Muscle layer of duodenum (tissue), 2 donors: ENCODE measurements at regions not wholly inside any gene's neighbourhood (a gene's known extent, or its start where the extent isn't known, plus 50 kb on each side); places are given as distances from the start of the nearest gene placed in this dataset.

Source experiments
- H3K27ac ChIP-seq: one replicate; pipeline ENCODE4 v1.7.0; 2013; ENCODE audit warnings: mild to moderate bottlenecking, low read length
- H3K27me3 ChIP-seq: one replicate; pipeline ENCODE4 v1.7.0; 2013; ENCODE audit warnings: low read depth, mild to moderate bottlenecking, control low read depth, low read length
- H3K36me3 ChIP-seq, 2 donors: one replicate each; pipeline ENCODE4 v1.7.0; 2013; ENCODE audit warnings: low read length in 2 of 2, control low read depth in 1 of 2, mild to moderate bottlenecking in 1 of 2; ENCODE audit not compliant: insufficient read depth in 2 of 2, control insufficient read depth in 1 of 2
- H3K4me1 ChIP-seq, 2 donors: one replicate each; pipeline ENCODE4 v1.7.0; 2013; ENCODE audit warnings: low read length in 2 of 2, mild to moderate bottlenecking in 2 of 2, control low read depth in 1 of 2, moderate library complexity in 1 of 2; ENCODE audit not compliant: insufficient read depth in 2 of 2, control insufficient read depth in 1 of 2
- H3K4me3 ChIP-seq, 2 donors: one replicate each; pipeline ENCODE4 v1.7.0; 2013; ENCODE audit warnings: low read length in 2 of 2, low read depth in 1 of 2, mild to moderate bottlenecking in 1 of 2
- H3K9me3 ChIP-seq, 2 donors: one replicate each; pipeline ENCODE4 v1.7.0; 2013; ENCODE audit warnings: low read length in 2 of 2, control low read depth in 1 of 2, mild to moderate bottlenecking in 1 of 2; ENCODE audit not compliant: control insufficient read depth in 1 of 2
- donor health status: healthy.

DNA sequence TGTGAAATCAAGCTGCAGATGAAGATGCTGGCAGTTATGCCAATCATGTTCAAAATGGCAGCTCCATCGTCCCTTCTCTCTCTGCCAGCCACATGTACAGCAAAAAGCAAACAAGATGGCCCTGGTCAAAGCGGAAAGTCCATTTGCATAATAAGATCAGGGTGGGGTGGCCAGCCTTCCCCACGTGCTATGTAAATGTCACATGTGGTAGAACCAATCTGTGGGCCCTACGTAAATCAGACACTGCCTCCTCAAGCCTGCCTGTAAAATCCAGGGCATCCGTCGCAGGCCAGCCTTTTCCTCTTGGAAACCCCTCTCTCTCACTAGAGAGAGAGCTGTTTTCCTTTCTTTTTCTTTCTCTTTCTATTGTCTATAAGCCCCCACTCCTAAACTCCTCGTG is 243.5 kb upstream of the KBTBD8 start:
- Histone ChIP-seq H3K27me3 (no peaks in the 10 kb centered on the region), H3K36me3 (no peaks in the 10 kb centered on the region), H3K4me3 (no peak overlapping the region), H3K9me3 (no peaks in the 10 kb centered on the region), H3K27ac (no peak overlapping the region), H3K4me1 (peaks cover 0 to 19% of the 10 kb centered on the region in 2 donors)

DNA sequence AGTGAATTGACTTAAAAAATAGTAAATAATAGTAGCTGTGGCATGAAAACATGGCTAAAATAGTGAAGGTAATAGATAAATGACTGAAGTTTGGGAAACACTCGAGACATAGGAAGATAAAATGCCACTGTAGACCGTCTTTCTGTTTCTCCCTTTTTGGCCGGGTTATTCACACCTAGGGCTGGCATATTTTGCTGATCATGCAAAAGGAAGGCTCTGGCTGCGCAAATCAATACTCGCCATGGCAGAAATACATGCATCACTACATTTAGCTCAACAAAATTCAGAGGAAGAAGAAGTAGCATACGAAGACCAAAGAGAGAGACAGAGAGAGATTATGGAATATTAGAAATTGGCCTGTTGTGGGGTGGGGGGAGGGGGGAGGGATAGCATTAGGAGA is 242.2 kb upstream of the KBTBD8 start:
- Histone ChIP-seq H3K4me1 (peaks cover 0 to 17% of the 10 kb centered on the region in 2 donors), H3K9me3 (no peaks in the 10 kb centered on the region), H3K27ac (no peak overlapping the region), H3K4me3 (no peak overlapping the region), H3K27me3 (no peaks in the 10 kb centered on the region), H3K36me3 (no peaks in the 10 kb centered on the region)

DNA sequence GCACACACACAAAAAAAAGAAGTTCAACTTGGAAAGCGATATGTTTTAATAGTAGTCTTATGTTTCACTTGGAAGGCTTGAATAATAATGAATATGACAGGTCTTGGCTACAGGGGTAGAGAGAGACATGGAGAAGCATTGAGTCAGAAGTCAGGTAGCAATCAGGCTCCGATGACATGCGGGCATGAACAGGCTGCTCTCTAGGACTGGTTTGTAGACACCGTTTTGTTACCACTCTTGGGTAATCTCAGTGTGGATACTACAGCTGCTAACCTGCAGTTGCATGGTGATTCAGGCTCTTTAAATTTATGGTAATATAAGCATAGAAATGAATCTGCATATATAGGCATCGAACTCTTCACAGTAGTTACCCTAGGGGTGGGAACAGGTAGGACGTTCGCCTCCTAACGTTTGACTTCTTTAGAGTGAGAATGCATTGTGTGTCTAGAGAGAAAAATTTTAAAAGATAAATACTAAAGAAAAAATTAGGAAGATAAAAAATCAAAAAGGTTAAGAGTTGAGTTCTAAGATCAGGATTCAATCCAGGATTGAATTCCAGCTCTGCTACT is 241.6 kb upstream of the KBTBD8 start:
- peaks cover 0 to 11% of the 10 kb centered on the region in 2 donors for H3K4me1 ChIP-seq
- H3K36me3 ChIP-seq = no peaks in the 10 kb centered on the region
- no peaks in the 10 kb centered on the region for H3K9me3 ChIP-seq
- no peak overlapping the region for H3K27ac ChIP-seq
- H3K27me3 ChIP-seq = no peaks in the 10 kb centered on the region
- H3K4me3 ChIP-seq = no peak overlapping the region

DNA sequence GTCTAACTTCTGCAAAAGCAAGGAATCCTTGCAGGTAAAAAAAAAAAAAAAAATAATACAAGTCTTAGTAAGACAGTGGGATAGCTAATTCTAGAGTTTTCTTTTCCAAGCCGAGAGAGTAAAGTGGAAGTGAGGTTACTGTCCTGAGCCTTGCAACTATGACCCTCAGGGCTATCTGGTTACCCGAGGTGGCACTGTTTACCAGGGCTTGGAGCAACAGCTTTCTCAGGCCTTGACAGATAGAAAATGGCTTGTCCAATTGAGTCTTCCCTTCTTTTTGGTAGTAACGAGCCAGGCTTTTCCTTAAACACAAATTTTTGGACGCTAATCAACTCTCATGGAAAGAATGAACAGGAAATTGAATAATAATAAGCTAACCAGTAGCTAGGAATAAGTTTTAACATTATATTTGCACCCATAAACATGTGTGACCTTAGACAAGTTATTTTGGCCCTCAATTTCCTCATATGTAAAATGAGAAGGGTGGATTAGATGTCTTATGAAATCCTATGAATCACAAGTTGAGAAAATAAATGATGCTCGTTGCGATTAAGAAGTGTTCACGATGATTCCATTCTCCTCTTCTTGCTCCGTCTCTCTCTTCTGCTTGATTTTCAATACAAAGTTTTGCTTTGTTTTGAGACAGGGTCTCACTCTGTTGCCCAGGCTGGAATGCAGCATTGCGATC is 236.9 kb upstream of the KBTBD8 start:
- H3K27me3 ChIP-seq = no peaks in the 10 kb centered on the region
- no peak overlapping the region for H3K27ac ChIP-seq
- no peaks in the 10 kb centered on the region for H3K9me3 ChIP-seq
- H3K4me1 ChIP-seq = no peaks in the 10 kb centered on the region
- no peak overlapping the region for H3K4me3 ChIP-seq
- H3K36me3 ChIP-seq = no peaks in the 10 kb centered on the region

DNA sequence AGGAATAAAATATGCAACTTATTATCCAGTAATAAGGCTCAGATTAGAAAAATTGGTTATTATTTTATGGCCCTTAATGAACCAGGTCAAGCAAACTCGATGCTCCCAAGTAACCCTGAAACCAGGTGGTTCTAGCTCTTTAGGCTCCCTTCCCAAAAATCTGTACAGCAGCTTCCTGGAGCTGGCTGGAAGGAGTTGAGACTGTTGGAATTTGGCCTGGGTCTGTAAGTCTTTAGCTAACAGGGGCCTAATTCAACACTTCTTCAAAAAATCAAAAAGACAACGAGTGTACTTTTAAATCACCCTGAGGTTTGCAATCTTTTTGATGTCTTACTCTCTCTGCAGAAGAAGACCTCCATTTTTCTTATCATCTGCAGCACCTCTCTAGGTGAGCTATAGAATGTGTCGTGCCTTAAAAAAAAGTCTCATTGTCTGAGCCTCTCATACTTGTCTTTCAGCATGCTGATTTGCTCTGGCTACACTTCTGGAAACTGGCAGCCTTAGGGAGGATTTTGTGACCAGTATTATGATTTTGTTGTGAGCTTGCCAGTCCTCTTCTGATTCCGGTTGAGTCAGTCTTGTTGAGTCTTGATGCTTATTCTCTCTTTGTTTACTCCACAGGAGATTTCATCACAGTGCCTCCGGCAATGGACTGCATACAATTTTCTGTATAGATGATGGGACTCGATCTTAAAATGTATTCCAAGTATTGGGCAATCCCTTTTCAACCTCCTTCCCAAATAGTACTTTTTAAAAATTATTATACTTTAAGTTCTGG is 235.0 kb upstream of the KBTBD8 start:
- no peaks in the 10 kb centered on the region for H3K4me1 ChIP-seq
- no peak overlapping the region for H3K4me3 ChIP-seq
- no peaks in the 10 kb centered on the region for H3K9me3 ChIP-seq

DNA sequence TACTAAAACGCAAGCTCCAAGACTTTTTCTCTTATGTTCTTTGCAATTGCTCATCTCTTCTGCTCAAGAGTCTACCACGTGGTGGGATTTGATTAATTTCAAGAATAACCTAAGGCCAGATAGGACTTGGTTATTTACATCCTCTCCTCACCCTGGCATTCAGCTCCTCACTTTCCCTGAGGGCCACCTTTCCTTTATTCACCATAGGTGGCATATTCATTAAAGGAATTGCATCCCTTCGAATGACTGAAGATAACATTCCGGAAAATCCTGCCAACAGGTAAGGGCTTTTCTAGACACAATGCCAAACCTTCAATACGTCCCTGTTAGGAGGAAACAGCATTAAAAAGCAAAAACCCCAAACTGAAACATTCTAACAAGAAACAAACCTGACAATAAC is 220.0 kb upstream of the KBTBD8 start:
- H3K27ac ChIP-seq = no peak overlapping the region
- no peaks in the 10 kb centered on the region for H3K36me3 ChIP-seq
- H3K27me3 ChIP-seq = no peaks in the 10 kb centered on the region
- no peaks in the 10 kb centered on the region for H3K9me3 ChIP-seq
- no peaks in the 10 kb centered on the region for H3K4me1 ChIP-seq
- no peak overlapping the region for H3K4me3 ChIP-seq

More for the DNA sequence above, 235.0 kb upstream of the KBTBD8 start:
- H3K36me3 ChIP-seq = no peaks in the 10 kb centered on the region
- no peak overlapping the region for H3K27ac ChIP-seq
- no peaks in the 10 kb centered on the region for H3K27me3 ChIP-seq

DNA sequence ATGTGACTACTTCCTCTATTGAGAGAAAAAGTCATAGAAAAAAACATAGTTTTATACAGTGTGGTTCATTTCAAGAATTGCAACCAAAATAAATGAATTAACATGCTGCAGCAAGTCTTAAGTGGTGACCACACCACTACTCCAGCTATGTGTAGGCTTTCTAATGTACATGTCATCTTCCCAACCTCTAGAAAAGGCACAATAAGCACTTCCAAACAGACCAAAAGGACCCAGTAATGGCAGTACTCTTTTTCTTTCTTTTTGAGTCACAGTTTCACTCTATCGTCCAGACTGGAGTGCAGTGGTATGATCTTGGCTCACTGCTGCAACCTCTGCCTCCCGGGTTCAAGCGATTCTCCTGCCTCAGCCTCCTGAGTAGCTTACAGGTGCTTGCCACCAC is 219.3 kb upstream of the KBTBD8 start:
- no peak overlapping the region for H3K27ac ChIP-seq
- H3K4me1 ChIP-seq = no peaks in the 10 kb centered on the region
- no peak overlapping the region for H3K4me3 ChIP-seq
- no peaks in the 10 kb centered on the region for H3K36me3 ChIP-seq
- H3K9me3 ChIP-seq = no peaks in the 10 kb centered on the region
- H3K27me3 ChIP-seq = no peaks in the 10 kb centered on the region

DNA sequence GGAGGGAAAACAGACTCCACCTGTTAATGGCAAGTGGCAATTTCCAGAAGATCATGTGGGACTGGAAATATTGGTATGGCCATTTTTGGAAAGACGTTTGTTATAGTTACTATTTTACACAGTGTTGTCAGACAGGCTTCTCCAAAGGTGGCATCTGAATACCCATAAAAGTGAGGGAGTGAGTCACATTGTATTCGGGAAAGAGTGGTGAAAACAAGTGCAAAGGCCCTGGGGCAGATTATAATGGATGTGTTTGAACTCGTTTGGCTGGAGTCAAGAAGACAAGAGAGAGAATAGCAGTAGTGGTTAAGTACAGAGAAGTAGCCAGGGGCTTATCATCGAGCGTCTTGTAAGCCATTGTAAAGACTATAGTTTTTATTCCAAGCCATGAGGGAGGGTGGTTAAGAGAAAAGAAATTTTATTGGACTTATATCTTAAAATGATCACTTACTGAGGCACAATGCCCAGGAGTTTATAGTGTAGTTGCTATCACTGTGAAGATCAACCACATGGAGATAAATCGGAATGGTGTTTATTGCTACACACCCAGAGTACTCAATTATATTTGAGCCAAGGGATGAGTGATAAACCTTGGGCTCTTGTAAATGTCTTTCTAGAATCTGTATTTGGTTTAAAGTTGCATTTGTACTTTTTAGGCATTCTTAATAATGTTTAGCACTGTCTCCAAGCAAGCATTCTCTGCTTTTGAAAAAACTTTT is 212.8 kb upstream of the KBTBD8 start:
- no peaks in the 10 kb centered on the region for H3K36me3 ChIP-seq
- H3K4me1 ChIP-seq = no peaks in the 10 kb centered on the region
- no peaks in the 10 kb centered on the region for H3K9me3 ChIP-seq
- H3K27me3 ChIP-seq = no peaks in the 10 kb centered on the region
- H3K27ac ChIP-seq = no peak overlapping the region
- H3K4me3 ChIP-seq = no peak overlapping the region

DNA sequence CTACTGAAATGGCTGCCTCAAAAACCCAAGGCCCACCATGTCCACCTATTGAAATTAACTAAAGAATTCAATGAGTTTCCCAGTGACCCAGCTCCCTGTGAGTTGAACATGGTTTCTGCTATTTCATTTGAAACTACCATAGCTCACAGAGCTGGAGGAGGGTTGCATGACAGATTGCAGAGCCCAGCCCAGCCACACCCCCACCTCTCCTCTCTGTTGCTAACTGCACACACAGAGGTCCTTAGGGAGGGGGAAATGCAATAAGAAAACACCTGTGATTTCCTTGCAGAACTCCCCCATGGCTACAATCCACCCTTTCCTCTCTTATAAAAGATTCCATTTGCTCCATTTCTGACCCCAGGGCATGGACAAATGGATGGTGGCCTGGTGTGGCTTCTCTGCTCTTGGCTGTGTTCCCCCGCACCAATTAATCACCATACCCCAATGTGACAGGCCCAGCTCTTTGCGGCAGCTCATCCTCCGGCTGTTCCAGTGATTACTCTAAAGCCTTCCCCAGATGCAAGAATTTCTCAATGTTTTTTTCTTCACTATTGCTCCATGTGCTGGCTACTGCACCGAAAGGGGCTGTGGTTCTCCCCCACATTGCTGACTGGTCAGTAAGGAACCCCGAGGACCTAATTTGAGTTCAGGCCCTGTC is 208.4 kb upstream of the KBTBD8 start:
- H3K27ac ChIP-seq = no peak overlapping the region
- H3K9me3 ChIP-seq = no peaks in the 10 kb centered on the region
- H3K4me1 ChIP-seq = no peaks in the 10 kb centered on the region
- no peaks in the 10 kb centered on the region for H3K36me3 ChIP-seq
- no peak overlapping the region for H3K4me3 ChIP-seq
- no peaks in the 10 kb centered on the region for H3K27me3 ChIP-seq

DNA sequence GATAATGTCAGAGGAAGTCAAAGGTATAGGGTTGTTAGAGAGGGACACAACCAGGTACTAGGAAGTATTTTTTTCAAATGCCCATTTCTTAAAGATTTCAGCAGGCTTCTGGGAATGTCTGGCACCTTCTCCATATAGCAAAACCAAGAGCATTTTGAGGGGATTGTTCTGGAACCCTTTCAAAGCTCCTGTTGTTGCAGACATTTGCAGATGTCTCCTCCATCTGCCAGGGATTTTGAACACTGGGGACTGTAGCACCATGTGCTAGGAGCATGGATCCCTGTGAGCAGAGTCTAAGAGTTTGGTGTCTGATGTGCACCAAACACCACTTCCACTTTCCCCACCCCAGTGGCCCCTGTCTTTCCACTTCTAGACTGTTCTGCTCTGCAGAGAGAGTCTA is 206.0 kb upstream of the KBTBD8 start:
- no peaks in the 10 kb centered on the region for H3K27me3 ChIP-seq
- H3K4me1 ChIP-seq = no peaks in the 10 kb centered on the region
- no peak overlapping the region for H3K27ac ChIP-seq
- no peaks in the 10 kb centered on the region for H3K9me3 ChIP-seq
- no peak overlapping the region for H3K4me3 ChIP-seq
- H3K36me3 ChIP-seq = no peaks in the 10 kb centered on the region

DNA sequence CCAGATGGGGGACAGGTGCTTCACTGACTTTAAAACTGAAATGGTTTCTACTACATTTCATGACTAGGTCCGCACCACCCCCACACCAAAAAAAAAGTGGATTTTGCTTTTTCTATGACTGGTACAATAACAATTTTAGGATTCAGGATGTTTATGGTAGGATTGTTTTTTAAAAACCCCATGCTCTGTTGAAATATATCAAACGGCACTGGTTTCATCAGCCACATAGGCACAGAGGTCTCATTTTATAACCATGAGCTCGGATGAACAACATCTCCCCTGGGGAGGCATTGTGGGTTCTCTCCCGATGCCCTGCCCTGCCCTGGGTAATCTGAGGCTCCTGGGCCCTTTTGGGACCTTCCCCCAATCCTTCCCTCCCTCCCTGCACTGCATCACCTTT is 202.7 kb upstream of the KBTBD8 start:
- Histone ChIP-seq H3K27me3 (no peaks in the 10 kb centered on the region), H3K9me3 (no peaks in the 10 kb centered on the region), H3K27ac (no peak overlapping the region), H3K4me1 (no peaks in the 10 kb centered on the region), H3K36me3 (no peaks in the 10 kb centered on the region), H3K4me3 (no peak overlapping the region)
